ENCODE measurements at regions not wholly inside any gene's neighbourhood (a gene's known extent, or its start where the extent isn't known, plus 50 kb on each side); places are given as distances from the start of the nearest gene placed in this dataset.

GRCh38 chr21:33974513-33975468 is 59.2 kb upstream of the ATP5PO start:
- no peak for TF ChIP-seq CTCF (IDR thresholded peaks at IDR 0.05; ENCODE audit: low read depth, low read length, missing control alignments)

GRCh38 chr21:33973268-33973667 is 57.7 kb upstream of the ATP5PO start:
- DNase-seq (ENCODE audit: extremely low read depth, low read depth): no peak
- H3K4me3 ChIP-seq (replicated peaks; ENCODE audit: low read depth, low read length): no peak overlapping the region
- no peak for TF ChIP-seq CTCF (IDR thresholded peaks at IDR 0.05; ENCODE audit: low read depth, low read length, missing control alignments)

More at GRCh38 chr21:33974513-33975468, 59.2 kb upstream of the ATP5PO start:
- H3K4me3 ChIP-seq (replicated peaks; ENCODE audit: low read depth, low read length): no peak overlapping the region
- no peak for DNase-seq (ENCODE audit: extremely low read depth, low read depth)

GRCh38 chr21:33972539-33972938 is 56.9 kb upstream of the ATP5PO start:
- no peak for DNase-seq (ENCODE audit: extremely low read depth, low read depth)
- no peak overlapping the region for H3K4me3 ChIP-seq (replicated peaks; ENCODE audit: low read depth, low read length)
- TF ChIP-seq CTCF (IDR thresholded peaks at IDR 0.05; ENCODE audit: low read depth, low read length, missing control alignments): no peak

- DNase-seq (ENCODE audit: extremely low read depth, low read depth): no peak
- no peak for TF ChIP-seq CTCF (IDR thresholded peaks at IDR 0.05; ENCODE audit: low read depth, low read length, missing control alignments)
- no peak overlapping the region for H3K4me3 ChIP-seq (replicated peaks; ENCODE audit: low read depth, low read length)
Observed at GRCh38 chr21:33971492-33972013, 55.9 kb upstream of the ATP5PO start.

GRCh38 chr21:33969581-33969980 is 54.0 kb upstream of the ATP5PO start:
- TF ChIP-seq CTCF (IDR thresholded peaks at IDR 0.05; ENCODE audit: low read depth, low read length, missing control alignments): no peak
- no peak overlapping the region for H3K4me3 ChIP-seq (replicated peaks; ENCODE audit: low read depth, low read length)
- no peak for DNase-seq (ENCODE audit: extremely low read depth, low read depth)

GRCh38 chr21:33968995-33969348 is 53.4 kb upstream of the ATP5PO start:
- no peak overlapping the region for H3K4me3 ChIP-seq (replicated peaks; ENCODE audit: low read depth, low read length)
- TF ChIP-seq CTCF (IDR thresholded peaks at IDR 0.05; ENCODE audit: low read depth, low read length, missing control alignments): no peak
- DNase-seq (ENCODE audit: extremely low read depth, low read depth): no peak
